ENCODE measurements at regions not wholly inside any gene's neighbourhood (a gene's known extent, or its start where the extent isn't known, plus 50 kb on each side); places are given as distances from the start of the nearest gene placed in this dataset.
A peak's percentile ranks its signal among the peaks of the same experiment; 100 is the strongest.

GRCh38 chr4:184313702-184314659 lies 96.3 kb upstream of the ENPP6 start:
- Histone ChIP-seq H3K56ac (ENCODE audit: insufficient read length, low read depth, low read length) (no peak overlapping the region), H3K9ac (ENCODE audit: extremely low read depth, insufficient read length, low read length) (no peak overlapping the region), H3K27ac (ENCODE audit: insufficient read length, low read depth, low read length) (no peak overlapping the region), H3K79me2 (ENCODE audit: insufficient read depth, low read length) (no peaks in the 10 kb centered on the region), H4K5ac (ENCODE audit: insufficient read length, low read depth, low read length) (no peak overlapping the region), H3K4me2 (ENCODE audit: insufficient read depth, insufficient read length, low read length) (no peak overlapping the region), H3K4me1 (ENCODE audit: insufficient read depth, low read length) (peaks cover 5% of the 10 kb centered on the region; the same call in 1 of the 2 replicates), H3K27me3 (ENCODE audit: insufficient read depth, low read length) (no peaks in the 10 kb centered on the region), H2BK20ac (ENCODE audit: low read depth, low read length, poor library complexity, severe bottlenecking) (no peak overlapping the region), H2AK5ac (ENCODE audit: insufficient read length, low read length) (no peak overlapping the region), H3K4ac (ENCODE audit: low read depth, low read length) (no peak overlapping the region), H3T11ph (ENCODE audit: low read length) (no peak overlapping the region), H3K14ac (ENCODE audit: insufficient read depth, low read length) (no peak overlapping the region; the same call in 1 of the 2 replicates), H2BK15ac (ENCODE audit: low read depth, low read length) (no peak overlapping the region), H2BK12ac (ENCODE audit: insufficient read length, low read depth, low read length) (no peak overlapping the region), H3K9me3 (ENCODE audit: control insufficient read depth, low read depth, low read length) (no peaks in the 10 kb centered on the region), H2BK5ac (ENCODE audit: insufficient read length, low read length) (no peak overlapping the region), H4K20me1 (ENCODE audit: control insufficient read depth, insufficient read depth, insufficient read length) (no peaks in the 10 kb centered on the region), H3K23ac (ENCODE audit: insufficient read length, low read depth, low read length) (no peak overlapping the region), H3K18ac (ENCODE audit: insufficient read length, low read depth, low read length) (no peak overlapping the region), H2AFZ (ENCODE audit: low read length) (no peak overlapping the region), H4K8ac (replicated peaks; ENCODE audit: insufficient read length, low read depth, low read length) (no peak overlapping the region), H3K79me1 (ENCODE audit: insufficient read depth, low read depth, low read length, poor library complexity, severe bottlenecking) (no peaks in the 10 kb centered on the region), H3K23me2 (ENCODE audit: insufficient read length, low read depth, low read length, poor library complexity, severe bottlenecking) (no peaks in the 10 kb centered on the region), H2BK120ac (ENCODE audit: low read depth, low read length, poor library complexity, severe bottlenecking) (no peak overlapping the region), H4K91ac (ENCODE audit: insufficient read length, low read depth, low read length) (no peak overlapping the region)
- Mint-ChIP-seq H3K36me3 (ENCODE audit: insufficient read depth in 1 of 3, low read depth in 3 of 3) (peaks cover 0 to 4% (median 0%) of the 10 kb centered on the region in 3 experiments; a peak in 1 of 7 replicates), H3K27me3 (ENCODE audit: low read depth) (no peaks in the 10 kb centered on the region), H3K4me1 (peaks cover 25 to 29% of the 10 kb centered on the region in 2 experiments), H3K4me3 (no peak overlapping the region), H3K9me3 (no peaks in the 10 kb centered on the region), H3K27ac (no peak overlapping the region)
- peak; percentile 24 for DNase-seq
- TF ChIP-seq CTCF (conservative IDR thresholded peaks at IDR 0.05), result no peak
- WGBS (ENCODE audit: extremely low coverage, insufficient read length, low lambda C conversion rate), result no CpG with 5 or more reads among the region's 16 CpGs
